Fibroblast of lung (primary cell): ENCODE measurements at regions not wholly inside any gene's neighbourhood (a gene's known extent, or its start where the extent isn't known, plus 50 kb on each side); places are given as distances from the start of the nearest gene placed in this dataset.

Experiments
- DNase-seq, 2 donors: peaks; one replicate each; pipeline versions ENCODE4 v3.0.0 to v3.0.0-alpha.2; 2010; ENCODE audit warnings: low read depth in 2 of 2
- H2AFZ ChIP-seq: 2 replicates; pipeline ENCODE4 v1.5.1; 2012; ENCODE audit warnings: low read length, control low read depth, inconsistent platforms
- H3K27ac ChIP-seq: 2 replicates; pipeline ENCODE4 v1.5.1; 2011; ENCODE audit warnings: low read length, control low read depth; ENCODE audit not compliant: insufficient read depth
- H3K27me3 ChIP-seq: 2 replicates; pipeline ENCODE4 v1.5.1; 2011; ENCODE audit warnings: mild to moderate bottlenecking, low read length; ENCODE audit not compliant: control insufficient read depth, insufficient read depth
- H3K36me3 ChIP-seq: 2 replicates; pipeline ENCODE4 v1.5.1; 2011; ENCODE audit warnings: low read length; ENCODE audit not compliant: control insufficient read depth, insufficient read depth
- H3K4me1 ChIP-seq: 2 replicates; pipeline ENCODE4 v1.5.1; 2011; ENCODE audit warnings: low read length; ENCODE audit not compliant: control insufficient read depth, insufficient read depth; ENCODE audit errors: extremely low read depth
- H3K4me2 ChIP-seq: 2 replicates; pipeline ENCODE4 v1.5.1; 2011; ENCODE audit warnings: low read length, control low read depth; ENCODE audit not compliant: insufficient read depth; ENCODE audit errors: extremely low read depth
- H3K4me3 ChIP-seq, 4 experiments: fragments of 200-600 bp in 1 of 4; sonication (generic) in 1 of 4; replicated peaks in 1 of 4; 2 replicates each; pipeline ENCODE4 v1.5.1; 2011 to 2016; ENCODE audit warnings: low read length in 4 of 4, low read depth in 3 of 4, mild to moderate bottlenecking in 3 of 4, control low read depth in 2 of 4, inconsistent platforms in 1 of 4, mixed read lengths in 1 of 4; ENCODE audit not compliant: insufficient read depth in 1 of 4; ENCODE audit errors: control extremely low read depth in 1 of 4
- H3K79me2 ChIP-seq: 2 replicates; pipeline ENCODE4 v1.5.1; 2012; ENCODE audit warnings: mild to moderate bottlenecking, low read length, inconsistent platforms; ENCODE audit not compliant: control insufficient read depth, insufficient read depth
- H3K9ac ChIP-seq: 2 replicates; pipeline ENCODE4 v1.5.1; 2011; ENCODE audit warnings: mild to moderate bottlenecking, low read length, control low read depth; ENCODE audit not compliant: insufficient read depth
- H3K9me3 ChIP-seq: 2 replicates; pipeline ENCODE4 v1.5.1; 2012; ENCODE audit warnings: low read depth, low read length; ENCODE audit not compliant: control insufficient read depth, insufficient read depth
- H4K20me1 ChIP-seq: 2 replicates; pipeline ENCODE4 v1.5.1; 2011; ENCODE audit warnings: low read length; ENCODE audit not compliant: control insufficient read depth, insufficient read depth; ENCODE audit errors: extremely low read depth
- EZH2 ChIP-seq: IDR thresholded peaks from 2 replicates; pipeline ENCODE4 v1.5.1; 2012; ENCODE audit warnings: low read length, control low read depth, mild to moderate bottlenecking; ENCODE audit errors: missing control alignments
- TF ChIP-seq, protein P1 (sequence below), 2 donors: IDR thresholded peaks in 1 of 2; conservative IDR thresholded peaks in 1 of 2; 1 replicate in 1 of 2; 2 replicates in 1 of 2; pipeline ENCODE4 v1.5.1; 2011 to 2012; ENCODE audit warnings: low read length in 2 of 2, control low read depth in 1 of 2, inconsistent platforms in 1 of 2, low read depth in 1 of 2, mild to moderate bottlenecking in 1 of 2

- Histone ChIP-seq H3K9ac (no peak overlapping the region), H4K20me1 (no peaks in the 10 kb centered on the region), H3K4me3 (no peak overlapping the region), H3K36me3 (no peaks in the 10 kb centered on the region), H3K27me3 (no peaks in the 10 kb centered on the region), H3K79me2 (no peaks in the 10 kb centered on the region), H3K4me2 (no peak overlapping the region), H2AFZ (no peak overlapping the region), H3K4me1 (no peaks in the 10 kb centered on the region), H3K9me3 (no peaks in the 10 kb centered on the region), H3K27ac (no peak overlapping the region)
- no peak for DNase-seq
- TF ChIP-seq, protein P1, sequence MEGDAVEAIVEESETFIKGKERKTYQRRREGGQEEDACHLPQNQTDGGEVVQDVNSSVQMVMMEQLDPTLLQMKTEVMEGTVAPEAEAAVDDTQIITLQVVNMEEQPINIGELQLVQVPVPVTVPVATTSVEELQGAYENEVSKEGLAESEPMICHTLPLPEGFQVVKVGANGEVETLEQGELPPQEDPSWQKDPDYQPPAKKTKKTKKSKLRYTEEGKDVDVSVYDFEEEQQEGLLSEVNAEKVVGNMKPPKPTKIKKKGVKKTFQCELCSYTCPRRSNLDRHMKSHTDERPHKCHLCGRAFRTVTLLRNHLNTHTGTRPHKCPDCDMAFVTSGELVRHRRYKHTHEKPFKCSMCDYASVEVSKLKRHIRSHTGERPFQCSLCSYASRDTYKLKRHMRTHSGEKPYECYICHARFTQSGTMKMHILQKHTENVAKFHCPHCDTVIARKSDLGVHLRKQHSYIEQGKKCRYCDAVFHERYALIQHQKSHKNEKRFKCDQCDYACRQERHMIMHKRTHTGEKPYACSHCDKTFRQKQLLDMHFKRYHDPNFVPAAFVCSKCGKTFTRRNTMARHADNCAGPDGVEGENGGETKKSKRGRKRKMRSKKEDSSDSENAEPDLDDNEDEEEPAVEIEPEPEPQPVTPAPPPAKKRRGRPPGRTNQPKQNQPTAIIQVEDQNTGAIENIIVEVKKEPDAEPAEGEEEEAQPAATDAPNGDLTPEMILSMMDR (conservative IDR thresholded peaks at IDR 0.05 in 1 of 2, IDR thresholded peaks at IDR 0.05 in 1 of 2; ENCODE audit: low read depth in 1 of 2, low read length in 2 of 2), result no peak
These were observed 254.7 kb downstream of the VAPA start for GRCh38 chr18:10168477-10168876.

DNA sequence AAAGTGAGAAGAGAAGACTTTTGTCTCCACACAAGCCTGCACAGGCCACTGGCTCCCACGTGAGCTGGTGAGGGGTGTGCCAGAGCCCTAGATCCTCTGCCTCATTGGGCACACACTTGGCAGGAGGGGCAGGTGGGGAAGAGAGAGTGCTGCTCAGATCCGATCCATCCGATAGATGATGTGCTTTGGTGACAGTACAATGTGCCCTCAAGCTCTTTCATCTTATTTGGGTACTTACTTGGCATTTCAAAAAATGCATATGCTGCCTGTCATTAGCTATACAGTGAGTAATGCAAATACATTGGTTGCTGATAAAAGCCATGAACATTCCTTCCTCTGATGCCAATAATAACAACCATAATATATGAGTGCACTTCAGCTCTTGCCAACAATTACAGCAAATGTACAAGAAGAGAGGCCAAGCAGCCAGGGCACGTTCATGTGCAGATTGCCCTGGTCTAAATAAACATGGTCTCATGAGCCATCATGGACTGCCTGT, 255.3 kb downstream of the VAPA start:
- Histone ChIP-seq H3K36me3 (no peaks in the 10 kb centered on the region), H4K20me1 (no peaks in the 10 kb centered on the region), H2AFZ (no peak overlapping the region), H3K9ac (no peak overlapping the region), H3K27ac (no peak overlapping the region), H3K4me3 (no peak overlapping the region), H3K79me2 (no peaks in the 10 kb centered on the region), H3K9me3 (no peaks in the 10 kb centered on the region), H3K4me2 (no peak overlapping the region), H3K27me3 (no peaks in the 10 kb centered on the region), H3K4me1 (no peaks in the 10 kb centered on the region)
- DNase-seq, result peak; percentile 79 to 88
- TF ChIP-seq, protein P1 (conservative IDR thresholded peaks at IDR 0.05 in 1 of 2, IDR thresholded peaks at IDR 0.05 in 1 of 2; ENCODE audit: low read depth in 1 of 2, low read length in 2 of 2), result no peak
- no peak for TF ChIP-seq EZH2

- Histone ChIP-seq H2AFZ (no peak overlapping the region), H3K9me3 (no peaks in the 10 kb centered on the region)
These were observed 256.0 kb downstream of the VAPA start for GRCh38 chr18:10169814-10170213.

More at GRCh38 chr18:10169814-10170213, 256.0 kb downstream of the VAPA start:
- H3K27ac ChIP-seq, result no peak overlapping the region
- H3K4me3 ChIP-seq, result no peak overlapping the region
- H3K79me2 ChIP-seq, result no peaks in the 10 kb centered on the region
- no peak overlapping the region for H3K4me2 ChIP-seq
- H3K4me1 ChIP-seq, result no peaks in the 10 kb centered on the region
- no peaks in the 10 kb centered on the region for H3K27me3 ChIP-seq
- DNase-seq, result peak in 1 of 2 donors; percentile 24
- TF ChIP-seq, protein P1 (conservative IDR thresholded peaks at IDR 0.05 in 1 of 2, IDR thresholded peaks at IDR 0.05 in 1 of 2; ENCODE audit: low read depth in 1 of 2, low read length in 2 of 2), result no peak
- TF ChIP-seq EZH2, result no peak
- no peaks in the 10 kb centered on the region for H3K36me3 ChIP-seq
- H3K9ac ChIP-seq, result no peak overlapping the region
- H4K20me1 ChIP-seq, result no peaks in the 10 kb centered on the region
